ENCODE measurements at regions not wholly inside any gene's neighbourhood (a gene's known extent, or its start where the extent isn't known, plus 50 kb on each side); places are given as distances from the start of the nearest gene placed in this dataset.

- TF ChIP-seq CTCF (IDR thresholded peaks at IDR 0.05; ENCODE audit: borderline replicate concordance, insufficient read depth, low read depth, low read length) = no peak
- no peak overlapping the region for H3K4me3 ChIP-seq (ENCODE audit: low read depth, low read length)
Measured at GRCh38 chr4:10958226-10958856, 273.8 kb upstream of the CLNK start.

DNA sequence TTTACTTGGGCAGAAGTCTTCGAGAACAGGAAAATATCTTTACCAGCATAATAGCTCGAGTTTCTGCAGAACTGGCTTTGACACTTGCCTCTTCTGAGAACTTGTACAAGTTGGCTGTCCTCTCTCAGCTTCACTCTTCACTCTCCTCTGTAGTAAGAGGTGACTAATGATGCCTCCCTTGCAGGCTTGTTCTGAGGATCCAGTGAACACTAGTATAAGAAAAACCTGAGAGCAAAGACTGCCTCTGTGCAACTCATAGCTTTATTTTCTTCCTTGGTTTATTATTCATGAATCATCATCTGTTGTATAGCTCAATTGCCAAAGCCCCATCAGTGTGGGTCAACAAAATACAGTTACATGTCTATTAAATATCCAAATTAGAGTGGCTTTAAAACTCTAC lies 266.7 kb upstream of the CLNK start:
- H3K4me3 ChIP-seq (ENCODE audit: low read depth, low read length) = no peak overlapping the region
- TF ChIP-seq CTCF (IDR thresholded peaks at IDR 0.05; ENCODE audit: borderline replicate concordance, insufficient read depth, low read depth, low read length) = no peak

DNA sequence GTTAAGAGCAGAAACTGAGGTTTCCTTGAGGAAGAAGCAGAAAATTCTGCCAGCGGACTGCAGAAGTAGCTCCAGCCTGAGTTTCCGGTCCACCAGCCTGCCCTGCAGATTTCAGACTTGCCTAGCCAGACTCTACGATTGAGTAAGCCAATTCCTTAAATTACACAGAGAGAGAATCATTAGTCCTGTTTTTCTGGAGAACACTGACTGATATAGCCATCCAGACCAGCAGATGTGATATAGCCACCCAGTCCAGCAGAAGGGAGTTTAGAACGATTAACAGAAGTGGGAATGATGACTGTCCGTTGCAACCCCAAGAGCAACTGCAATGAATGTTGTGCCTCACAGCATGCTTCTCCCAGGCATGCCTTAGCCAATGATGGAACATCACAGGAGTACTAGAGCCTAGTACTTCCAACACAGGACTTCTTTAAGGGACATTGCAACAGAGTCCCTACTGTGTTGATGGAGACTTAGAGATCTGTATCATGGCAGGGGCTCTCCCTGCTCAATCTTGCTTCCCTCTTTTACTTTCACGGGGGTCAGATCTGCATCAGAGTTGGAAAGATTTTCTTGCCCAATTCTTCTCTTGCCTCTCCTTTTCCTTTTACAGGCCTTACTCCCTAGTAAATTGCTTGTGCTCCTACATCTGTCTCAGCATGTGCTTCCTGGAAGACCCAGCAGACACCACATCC lies 264.6 kb upstream of the CLNK start:
- no peak overlapping the region for H3K4me3 ChIP-seq (ENCODE audit: low read depth, low read length)
- TF ChIP-seq CTCF (IDR thresholded peaks at IDR 0.05; ENCODE audit: borderline replicate concordance, insufficient read depth, low read depth, low read length) = no peak

GRCh38 chr4:10947898-10948297 lies 263.3 kb upstream of the CLNK start:
- TF ChIP-seq CTCF (IDR thresholded peaks at IDR 0.05; ENCODE audit: borderline replicate concordance, insufficient read depth, low read depth, low read length) = no peak
- H3K4me3 ChIP-seq (ENCODE audit: low read depth, low read length) = no peak overlapping the region

- no peak for TF ChIP-seq CTCF (IDR thresholded peaks at IDR 0.05; ENCODE audit: borderline replicate concordance, insufficient read depth, low read depth, low read length)
- no peak overlapping the region for H3K4me3 ChIP-seq (ENCODE audit: low read depth, low read length)
Measured at GRCh38 chr4:10944321-10944720, 259.8 kb upstream of the CLNK start.

DNA sequence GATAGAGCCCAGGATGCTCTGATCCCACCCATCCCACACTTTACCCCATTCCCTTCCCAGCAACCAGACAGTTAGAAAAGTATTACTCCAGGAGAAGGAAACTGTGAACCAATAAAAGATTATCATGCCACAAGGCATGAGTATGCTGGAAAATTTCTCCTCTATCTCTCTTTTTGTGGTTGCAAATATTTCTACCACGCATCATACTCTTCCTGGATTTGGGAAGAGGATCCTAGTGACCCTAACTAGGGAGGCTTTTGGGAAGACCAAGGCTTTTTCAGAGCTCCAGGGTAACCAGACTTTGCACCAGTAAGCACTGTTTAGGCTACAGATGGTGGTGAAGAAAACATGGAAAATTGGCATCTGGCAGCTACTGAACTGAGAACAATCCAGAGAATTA lies 257.6 kb upstream of the CLNK start:
- no peak for TF ChIP-seq CTCF (IDR thresholded peaks at IDR 0.05; ENCODE audit: borderline replicate concordance, insufficient read depth, low read depth, low read length)
- H3K4me3 ChIP-seq (ENCODE audit: low read depth, low read length) = no peak overlapping the region

DNA sequence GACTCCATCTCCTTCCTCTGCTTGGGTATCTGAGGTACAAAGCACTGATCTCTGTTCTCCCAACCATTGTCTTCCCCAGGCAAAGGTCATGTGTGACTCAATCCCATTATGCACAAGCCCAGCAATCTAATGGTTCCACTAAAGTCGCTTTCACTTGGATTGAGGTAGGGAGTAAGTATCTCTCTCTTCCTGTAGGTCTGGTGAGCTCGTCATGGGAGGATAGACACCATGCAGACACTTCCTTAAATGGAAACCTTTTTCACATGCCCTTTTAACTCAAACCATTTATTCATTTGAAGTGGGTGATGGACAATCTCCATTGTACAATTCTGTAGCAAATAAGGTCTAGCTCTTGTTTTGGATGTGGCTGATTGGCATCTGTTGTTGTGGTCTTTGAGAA lies 245.2 kb upstream of the CLNK start:
- H3K4me3 ChIP-seq (ENCODE audit: low read depth, low read length) = no peak overlapping the region
- TF ChIP-seq CTCF (IDR thresholded peaks at IDR 0.05; ENCODE audit: borderline replicate concordance, insufficient read depth, low read depth, low read length) = no peak

Measured in GM12875 (cell line).